GM19025 (cell line): ENCODE measurements at regions not wholly inside any gene's neighbourhood (a gene's known extent, or its start where the extent isn't known, plus 50 kb on each side); places are given as distances from the start of the nearest gene placed in this dataset.
"Not testable (repeated sequence)": the region's sequence is repeated elsewhere in the genome, so short reads cannot be mapped to it uniquely, and the experiment has no call there.

Experiments used
- ATAC-seq: cut with Tn5 transposase; IDR thresholded peaks from one replicate; pipeline ENCODE4 v1.9.1; 2021; ENCODE audit warnings: mild to moderate bottlenecking, low read depth, moderate library complexity; ENCODE audit not compliant: unreplicated experiment

GRCh38 chr4:103422467-103423219 is 224.5 kb upstream of the CENPE start:
- no peak for ATAC-seq

DNA sequence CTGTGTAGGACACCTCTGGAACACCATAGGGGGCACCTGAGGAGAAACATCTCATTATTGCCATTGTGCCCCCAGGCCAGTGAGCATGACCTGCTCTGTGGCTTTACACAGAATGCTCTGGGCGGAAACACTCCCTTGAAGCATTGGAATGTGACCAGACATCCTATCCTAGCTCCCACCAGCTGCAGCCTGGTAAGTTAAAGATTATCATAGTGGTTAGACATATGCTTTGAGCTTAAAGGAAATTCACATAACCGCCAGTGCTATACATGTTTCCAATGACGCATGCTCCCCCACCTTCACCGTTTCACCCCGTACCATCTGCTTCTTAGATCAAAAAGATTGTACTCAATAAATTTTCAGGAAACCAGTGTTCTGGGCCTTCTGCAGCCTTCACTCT is 217.7 kb upstream of the CENPE start:
- no peak for ATAC-seq

DNA sequence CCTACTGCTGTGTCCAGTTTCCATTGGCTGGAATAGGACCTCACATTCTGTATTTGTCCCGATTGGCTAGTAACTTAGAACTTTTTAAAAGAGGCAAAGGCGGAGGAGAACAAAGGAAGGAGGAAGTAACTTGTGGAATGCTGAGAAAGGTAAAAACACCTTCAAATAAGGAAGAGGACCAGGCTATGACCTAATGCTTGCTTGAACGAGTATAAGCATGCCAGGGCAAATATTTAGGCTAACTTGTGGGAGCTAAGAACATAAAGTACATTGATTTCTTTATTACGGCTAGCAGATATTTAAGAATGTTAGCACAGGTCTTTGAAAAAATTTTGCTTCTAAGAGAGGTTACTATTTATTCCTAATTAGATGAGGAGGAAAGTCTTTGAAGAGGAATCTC is 214.5 kb upstream of the CENPE start:
- ATAC-seq = not testable (repeated sequence)

DNA sequence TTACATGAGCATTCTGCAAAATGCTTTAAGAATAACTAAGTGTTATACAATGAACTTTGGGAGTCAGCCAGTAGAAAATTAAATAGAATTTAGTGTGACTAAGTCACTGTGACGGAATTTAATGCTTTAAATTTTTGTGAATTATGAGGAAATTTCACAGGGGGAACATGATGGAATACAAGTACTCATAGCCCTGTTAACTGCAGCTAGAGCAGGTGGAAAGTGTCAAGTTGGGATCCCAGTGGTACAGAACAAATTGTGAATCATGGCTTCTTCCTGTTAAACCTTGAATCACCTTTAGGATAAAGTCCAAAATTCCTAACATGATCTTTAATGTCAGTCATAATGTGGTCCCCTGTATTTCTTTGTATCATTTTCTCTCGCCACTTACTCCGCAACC is 212.2 kb upstream of the CENPE start:
- ATAC-seq = no peak

DNA sequence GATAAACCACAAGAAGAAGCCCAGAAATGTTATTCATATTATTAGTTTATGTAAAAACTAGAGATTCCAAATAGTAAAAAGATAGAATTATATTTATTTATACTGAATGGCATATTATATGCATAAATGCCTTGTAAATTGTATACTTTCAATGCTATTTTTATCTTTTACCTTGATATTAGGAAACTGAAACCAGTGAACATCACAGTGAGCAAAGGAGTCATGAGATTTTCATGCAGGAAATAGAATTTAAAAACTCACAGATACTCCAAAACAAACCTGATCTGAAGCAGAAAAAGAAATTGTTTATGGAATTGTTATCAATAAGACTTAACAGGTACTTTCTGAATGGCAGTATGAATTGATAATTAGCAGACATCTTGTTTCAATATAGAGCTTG is 207.3 kb upstream of the CENPE start:
- no peak for ATAC-seq

- no peak for ATAC-seq
Measured at GRCh38 chr4:103403619-103404018, 205.5 kb upstream of the CENPE start.

- no peak for ATAC-seq
Measured at GRCh38 chr4:103402198-103402597, 204.1 kb upstream of the CENPE start.

DNA sequence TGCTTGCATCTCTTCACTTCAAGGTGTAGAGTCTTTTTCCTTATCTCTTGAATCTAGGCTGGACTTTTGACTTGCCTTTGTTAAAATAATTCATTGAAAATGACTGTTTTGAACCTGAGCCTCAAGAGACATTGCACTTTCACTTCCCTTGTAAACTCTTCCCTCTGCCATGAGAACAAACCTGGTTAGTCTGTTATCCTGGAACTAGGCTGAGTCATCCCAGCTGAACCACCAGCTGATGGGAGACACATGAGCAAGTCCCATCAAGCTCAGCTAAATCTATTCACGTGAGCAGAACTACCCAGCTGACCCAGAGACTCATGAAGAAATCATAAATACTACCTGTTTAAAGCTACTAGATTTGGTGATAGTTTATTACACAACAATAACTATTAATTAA is 202.3 kb upstream of the CENPE start:
- ATAC-seq = no peak

DNA sequence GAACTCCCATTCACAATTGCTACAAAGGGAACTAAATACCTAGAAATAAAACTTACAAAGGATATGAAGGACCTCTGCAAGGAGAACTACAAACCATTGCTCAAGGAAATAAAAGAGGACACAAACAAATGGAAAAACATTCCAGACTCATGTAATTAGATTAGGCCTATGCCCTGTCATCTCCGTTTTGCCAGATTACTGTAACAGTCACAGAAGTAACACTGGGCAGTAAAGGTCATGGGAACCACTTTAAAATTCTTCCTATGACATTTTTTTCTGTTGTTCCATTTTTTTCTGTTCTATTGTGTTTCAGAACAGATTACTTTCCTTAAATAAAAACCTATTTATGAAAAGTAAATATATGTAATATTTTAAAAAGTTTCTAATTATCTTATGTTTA is 199.4 kb upstream of the CENPE start:
- no peak for ATAC-seq

DNA sequence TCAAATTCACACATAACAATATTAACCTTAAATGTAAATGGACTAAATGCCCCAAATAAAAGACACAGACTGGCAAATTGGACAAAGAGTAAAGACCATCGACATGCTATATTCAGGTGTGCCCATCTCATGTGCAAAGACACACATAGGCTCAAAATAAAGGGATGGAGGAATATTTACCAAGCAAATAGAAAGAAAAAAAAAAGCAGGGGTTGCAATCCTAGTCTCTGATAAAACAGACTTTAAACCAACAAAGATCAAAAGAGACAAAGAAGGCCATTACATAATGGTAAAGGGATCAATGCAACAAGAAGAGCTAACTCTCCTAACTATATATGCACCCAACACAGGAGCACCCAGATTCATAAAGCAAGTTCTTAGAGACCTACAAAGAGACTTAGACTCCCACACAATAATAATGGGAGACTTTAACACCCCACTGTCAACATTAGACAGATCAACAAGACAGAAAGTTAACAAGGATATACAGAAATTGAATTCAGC is 189.4 kb upstream of the CENPE start:
- ATAC-seq = not testable (repeated sequence)

- ATAC-seq = not testable (repeated sequence)
Measured at GRCh38 chr4:103385565-103385964, 187.4 kb upstream of the CENPE start.

DNA sequence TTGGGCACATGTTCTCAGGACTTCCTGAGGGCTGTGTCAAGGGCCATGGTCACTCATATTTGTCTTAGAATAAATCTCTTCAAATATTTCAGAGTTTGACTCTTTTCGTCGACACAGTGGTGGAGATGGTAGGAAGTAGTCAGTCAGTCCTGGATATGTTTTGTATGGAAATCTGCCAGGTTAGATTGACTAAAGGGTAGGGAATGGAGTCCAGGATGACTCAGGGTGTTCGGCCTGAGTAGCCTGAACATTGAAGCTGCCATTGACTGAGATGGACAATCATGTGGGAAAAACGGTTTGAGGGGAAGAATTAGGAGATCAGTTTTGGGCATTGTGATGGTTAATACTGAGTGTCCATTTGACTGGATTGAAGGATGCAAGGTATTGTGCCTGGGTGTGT is 177.1 kb upstream of the CENPE start:
- no peak for ATAC-seq

GRCh38 chr4:103374758-103375157 is 176.6 kb upstream of the CENPE start:
- no peak for ATAC-seq

DNA sequence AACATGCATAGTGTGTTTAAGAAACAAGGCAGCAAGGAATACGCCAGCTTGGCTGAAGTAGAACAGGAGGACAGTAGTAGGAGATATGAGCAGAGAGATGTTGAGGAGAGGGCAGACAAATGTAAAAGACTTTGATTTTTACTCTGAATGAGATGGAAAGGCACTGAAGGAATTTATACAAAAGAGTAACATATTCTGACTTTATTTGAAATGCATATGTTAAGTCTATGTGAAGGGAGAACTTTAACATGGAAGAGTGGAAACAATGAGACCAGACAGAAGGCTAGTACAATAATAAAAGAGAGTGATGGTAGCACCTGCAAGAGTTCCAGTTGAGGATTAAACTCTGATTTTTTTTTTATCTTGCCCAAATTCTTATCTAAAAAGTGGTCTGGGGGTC is 176.2 kb upstream of the CENPE start:
- ATAC-seq = no peak

- no peak for ATAC-seq
Measured at GRCh38 chr4:103372002-103372558, 173.9 kb upstream of the CENPE start.

DNA sequence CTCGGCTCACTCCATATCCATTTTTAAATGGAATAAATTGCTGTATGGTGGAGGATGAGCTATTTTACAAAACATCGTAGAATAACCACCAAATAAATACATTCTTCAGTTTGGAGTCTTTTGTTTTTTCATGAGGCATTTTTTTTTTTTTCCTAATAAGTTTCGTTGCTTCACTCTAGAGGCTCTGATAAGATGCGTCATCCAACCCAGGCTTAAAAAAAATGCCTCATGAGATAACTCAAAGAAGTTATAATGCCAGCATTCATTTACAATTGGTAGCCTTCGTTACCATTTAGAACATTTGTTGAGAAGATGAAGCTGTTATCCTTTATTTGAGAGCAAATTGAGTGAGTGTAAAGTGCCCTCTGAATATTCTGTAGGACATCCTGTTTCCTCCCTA is 172.2 kb upstream of the CENPE start:
- ATAC-seq = no peak

GRCh38 chr4:103365285-103365684 is 167.1 kb upstream of the CENPE start:
- ATAC-seq = no peak

DNA sequence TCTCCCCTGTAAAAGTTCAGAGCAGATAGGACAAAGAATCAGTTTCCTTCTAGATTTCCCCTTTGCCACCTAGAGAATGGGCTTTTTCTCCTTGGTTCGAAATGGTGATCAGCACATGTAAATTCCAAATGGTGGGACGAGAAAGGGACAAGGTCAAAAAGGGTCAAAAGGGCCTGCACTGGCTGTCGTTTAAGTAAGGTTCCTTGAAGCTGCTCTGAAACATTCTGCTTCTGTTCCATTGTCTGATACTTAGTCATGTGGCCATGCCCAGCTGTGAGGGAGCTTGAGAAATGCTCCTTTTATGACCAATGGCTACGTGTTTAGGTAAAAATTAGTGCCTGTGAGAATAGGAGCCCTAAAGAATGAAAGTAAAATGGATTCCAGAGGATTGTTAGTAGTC is 165.9 kb upstream of the CENPE start:
- ATAC-seq = no peak

- no peak for ATAC-seq
Measured at GRCh38 chr4:103361926-103362325, 163.8 kb upstream of the CENPE start.

- ATAC-seq = no peak
Measured at GRCh38 chr4:103359900-103360299, 161.8 kb upstream of the CENPE start.

DNA sequence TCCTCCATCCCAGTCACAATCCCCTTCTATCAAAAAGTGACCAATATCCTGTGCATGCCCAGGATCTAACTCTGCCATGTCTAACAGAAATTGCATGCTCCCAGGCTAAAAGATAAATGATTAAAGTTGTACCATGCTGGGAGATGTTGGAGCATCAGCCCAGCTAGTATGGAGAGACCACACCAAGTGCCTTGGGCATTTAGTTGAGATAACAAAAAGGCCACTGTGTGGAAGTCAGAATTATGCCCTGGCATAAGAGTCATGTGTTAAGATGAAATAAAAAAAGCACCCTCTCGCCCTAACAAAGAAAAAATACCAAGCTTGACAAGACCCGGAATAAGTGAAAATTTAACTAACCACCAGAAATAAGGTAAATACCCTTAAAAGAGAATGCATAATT is 155.9 kb upstream of the CENPE start:
- no peak for ATAC-seq

- ATAC-seq = no peak
Measured at GRCh38 chr4:103329642-103330041, 131.5 kb upstream of the CENPE start.
